ENCODE measurements at regions not wholly inside any gene's neighbourhood (a gene's known extent, or its start where the extent isn't known, plus 50 kb on each side); places are given as distances from the start of the nearest gene placed in this dataset.
A peak's percentile ranks its signal among the peaks of the same experiment; 100 is the strongest.

DNA sequence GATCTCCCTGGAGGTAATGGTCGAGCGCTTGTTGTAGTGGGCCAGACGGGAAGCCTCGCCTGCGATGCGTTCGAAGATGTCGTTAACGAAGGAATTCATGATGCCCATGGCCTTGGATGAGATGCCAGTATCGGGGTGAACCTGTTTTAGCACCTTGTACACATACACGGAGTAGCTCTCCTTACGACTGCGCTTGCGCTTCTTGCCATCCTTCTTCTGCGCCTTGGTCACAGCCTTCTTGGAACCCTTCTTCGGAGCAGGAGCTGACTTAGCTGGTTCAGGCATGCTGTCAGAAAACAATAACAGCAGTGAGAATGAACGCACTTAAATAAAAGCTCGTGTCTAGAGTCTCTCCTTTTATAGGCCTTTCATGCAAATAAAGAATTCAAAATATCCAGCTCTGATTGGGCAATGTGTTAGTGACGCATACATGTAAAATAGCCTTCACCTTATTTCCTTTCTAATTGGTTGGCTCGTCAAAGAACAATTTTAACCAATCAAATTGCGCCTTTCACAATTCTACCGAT lies 129.2 kb downstream of the HFE start:
- peak; percentile 91 to 99 for DNase-seq

DNA sequence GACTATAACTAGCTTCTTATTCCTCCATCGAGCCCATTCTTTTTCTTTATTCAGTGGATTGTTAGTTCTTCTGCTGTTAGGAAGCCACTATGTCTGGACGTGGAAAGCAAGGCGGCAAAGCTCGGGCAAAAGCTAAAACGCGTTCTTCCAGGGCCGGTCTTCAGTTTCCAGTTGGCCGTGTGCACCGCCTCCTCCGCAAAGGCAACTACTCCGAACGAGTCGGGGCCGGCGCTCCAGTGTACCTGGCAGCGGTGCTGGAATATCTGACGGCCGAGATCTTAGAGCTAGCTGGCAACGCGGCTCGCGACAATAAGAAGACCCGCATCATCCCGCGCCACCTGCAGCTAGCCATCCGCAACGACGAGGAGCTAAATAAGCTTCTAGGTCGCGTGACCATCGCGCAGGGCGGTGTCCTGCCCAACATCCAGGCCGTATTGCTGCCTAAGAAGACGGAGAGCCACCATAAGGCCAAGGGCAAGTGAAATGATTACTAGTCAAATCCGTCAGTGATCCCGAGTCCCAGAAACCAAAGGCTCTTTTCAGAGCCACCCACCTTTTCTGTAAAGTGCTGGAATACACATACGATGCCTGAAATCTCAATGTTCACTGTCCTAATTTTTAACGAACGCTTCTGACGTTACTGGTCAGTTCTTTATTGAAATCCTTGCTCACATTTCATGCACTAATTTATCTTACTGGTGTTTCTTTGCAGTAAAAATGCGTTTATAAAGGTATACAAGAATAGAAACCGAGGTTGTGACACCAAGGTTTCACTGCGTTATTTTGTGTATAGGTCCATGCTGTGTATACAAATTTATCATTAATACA lies 129.9 kb downstream of the HFE start:
- peak; percentile 85 to 88 for DNase-seq

DNA sequence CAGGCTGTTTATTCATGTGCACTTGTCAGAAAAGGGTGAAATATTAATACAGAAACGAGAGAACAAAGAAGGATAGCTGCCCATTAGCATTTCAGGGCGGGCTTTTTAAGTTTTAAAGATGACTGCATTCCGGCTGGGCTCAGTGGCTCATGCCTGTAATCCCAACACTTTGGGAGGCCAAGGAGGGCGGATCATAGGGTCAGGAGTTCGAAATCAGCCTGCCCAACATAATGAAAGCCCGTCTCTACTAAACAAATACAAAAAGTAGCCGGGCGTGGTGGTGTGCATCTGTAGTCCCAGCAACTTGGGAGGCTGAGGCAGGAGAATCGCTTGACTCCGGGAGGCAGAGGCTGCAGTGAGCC lies 130.5 kb downstream of the HFE start:
- no peak for DNase-seq

DNA sequence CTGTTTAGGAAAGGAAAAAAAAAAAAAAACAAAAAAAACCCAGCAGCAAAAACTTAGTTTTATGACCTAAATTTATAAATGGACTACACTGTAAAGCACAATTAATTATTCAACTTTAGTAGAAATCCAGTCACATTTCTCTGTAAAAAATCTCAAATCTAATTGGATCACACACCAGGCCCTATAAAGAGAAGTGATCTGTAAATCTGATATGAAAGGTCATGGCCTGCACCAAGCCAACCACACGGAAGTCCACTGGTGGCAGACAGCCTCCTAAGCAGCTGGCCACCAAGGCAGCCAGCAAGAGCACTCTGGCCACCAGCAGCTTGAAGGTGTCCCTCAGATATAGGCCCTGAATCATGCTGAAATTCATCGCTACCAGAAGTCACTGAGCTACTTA lies 131.6 kb downstream of the HFE start:
- DNase-seq: no peak

DNA sequence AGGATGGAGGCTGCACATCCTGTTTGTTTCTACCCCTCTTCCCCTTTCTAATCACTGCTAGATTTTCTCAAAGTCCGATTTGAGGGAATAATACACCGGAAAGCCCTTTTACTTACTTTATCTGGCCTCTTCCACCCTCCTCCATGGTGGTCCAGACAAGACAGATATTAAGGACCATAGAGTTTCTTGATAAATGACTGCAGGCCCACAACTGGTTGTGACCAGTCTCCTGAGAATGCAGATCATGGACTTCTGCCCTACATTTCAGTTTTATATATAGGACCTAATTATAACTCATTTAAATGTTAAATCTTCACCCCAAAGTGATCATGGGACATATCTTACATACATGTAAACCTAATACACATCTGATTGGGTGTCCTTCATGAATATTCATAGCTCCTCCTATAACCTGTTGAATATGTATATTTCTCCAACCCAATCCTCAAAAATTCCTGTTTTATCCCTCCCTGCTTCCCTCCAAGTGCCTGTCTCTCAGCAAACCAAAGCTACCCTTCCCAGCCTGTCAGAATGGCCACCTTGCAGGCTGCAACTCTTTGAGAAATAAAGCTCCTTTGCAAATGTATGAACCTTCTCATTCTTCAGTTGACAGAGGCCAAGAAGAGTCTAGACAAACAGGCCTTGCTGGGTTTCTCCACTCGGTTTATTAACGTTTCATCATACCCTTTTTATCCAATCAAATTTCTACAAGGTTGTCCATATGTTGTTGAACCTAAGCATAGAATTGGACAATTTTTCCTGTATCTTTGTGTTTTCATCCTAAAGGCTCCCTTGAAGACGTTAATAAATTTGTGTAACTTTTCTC lies 133.1 kb downstream of the HFE start:
- DNase-seq: no peak

DNA sequence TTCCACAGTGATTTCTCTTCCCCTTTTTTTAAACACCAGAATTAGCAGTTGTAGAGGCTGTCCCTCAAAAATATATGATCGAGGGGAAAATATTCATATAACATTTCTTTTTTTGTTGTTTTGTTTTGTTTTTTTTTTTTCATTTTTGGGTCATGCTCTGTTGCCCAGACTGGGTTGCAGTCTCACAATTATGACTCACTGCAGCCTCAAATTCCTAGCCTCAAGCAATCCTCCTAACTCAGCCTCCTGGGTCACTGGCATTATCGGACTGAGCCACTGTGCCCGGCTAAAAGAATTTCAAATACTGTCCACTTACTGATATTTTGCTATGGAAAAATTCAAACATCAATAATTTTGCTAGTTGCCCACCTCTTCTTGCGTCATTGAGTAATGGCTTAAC lies 134.0 kb downstream of the HFE start:
- DNase-seq: no peak

DNA sequence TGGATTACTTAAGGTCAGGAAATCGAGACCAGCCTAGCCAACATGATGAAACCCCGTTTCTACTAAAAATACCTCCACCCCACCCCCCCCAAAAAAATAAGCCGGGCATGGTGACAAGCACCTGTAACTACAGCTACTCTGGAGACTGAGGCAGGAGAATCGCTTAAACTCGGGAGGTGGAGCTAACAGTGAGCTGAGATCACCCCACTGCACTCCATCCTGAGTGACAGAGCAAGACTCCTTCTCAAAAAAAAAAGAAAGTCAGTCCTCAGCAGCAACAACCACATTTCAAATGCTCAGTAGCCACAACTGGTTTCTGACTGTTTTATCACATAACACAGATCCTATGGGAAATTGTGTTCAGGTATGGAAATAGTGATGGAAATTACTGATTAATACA lies 135.3 kb downstream of the HFE start:
- DNase-seq: no peak

DNA sequence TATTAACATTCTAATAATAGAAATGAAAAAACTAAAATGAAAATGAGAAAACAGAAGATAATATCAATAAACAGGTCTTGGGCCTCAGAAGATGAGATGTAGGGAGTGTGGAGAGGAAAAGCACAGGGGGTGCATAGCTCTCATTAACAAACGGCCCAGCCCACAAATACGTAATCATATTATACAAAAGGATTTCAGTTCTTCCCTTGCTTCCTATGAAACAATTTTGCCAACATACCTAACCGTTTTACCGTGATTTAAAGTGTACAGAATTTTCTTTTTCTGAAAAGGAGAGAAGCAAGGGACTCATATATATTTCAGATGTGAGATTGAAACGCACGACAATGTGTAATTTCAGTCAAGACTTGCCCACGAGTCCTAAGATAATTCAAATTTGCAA lies 136.0 kb downstream of the HFE start:
- DNase-seq: no peak

DNA sequence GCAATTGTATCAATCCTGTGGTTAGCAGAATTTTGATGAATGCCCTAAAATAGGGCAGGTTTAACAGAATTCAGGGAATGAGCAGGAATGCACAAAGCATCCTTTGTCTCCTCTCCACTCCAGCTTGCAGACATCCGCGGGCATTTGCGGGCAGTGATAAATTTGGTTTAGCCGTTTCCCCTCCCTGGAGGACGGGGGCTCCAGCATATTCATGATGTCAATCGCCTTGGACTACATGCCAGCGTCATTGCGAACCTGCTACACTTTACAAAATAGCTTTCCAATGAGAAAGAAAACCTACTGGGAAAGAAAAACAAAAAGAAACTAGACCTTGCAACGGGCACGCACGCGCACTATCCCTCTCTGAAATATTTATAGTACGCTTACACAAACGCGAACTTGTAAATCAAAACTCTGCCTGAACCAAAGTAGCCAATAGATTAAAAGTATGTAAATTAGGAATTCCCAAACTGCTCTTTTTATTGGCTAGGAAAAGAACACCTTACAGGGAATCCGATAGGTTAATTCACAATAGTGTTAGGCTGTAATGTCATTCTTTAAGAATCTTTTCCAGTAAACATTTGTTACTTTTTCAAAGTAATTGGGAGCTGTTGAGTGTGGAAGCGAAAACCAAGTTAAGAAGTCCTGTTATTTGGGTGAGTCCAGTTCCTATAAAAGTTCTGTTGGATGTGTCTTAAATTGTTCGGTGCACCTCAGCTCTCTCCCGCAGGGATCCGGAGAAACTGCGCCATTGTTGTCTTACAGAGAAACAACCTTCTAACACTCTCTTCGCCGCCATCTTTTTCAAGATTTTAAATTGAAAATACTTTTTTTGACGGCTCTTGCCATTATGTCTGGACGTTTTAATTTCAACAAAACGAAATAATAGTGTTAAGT lies 136.7 kb downstream of the HFE start:
- DNase-seq: peak; percentile 83 to 96

DNA sequence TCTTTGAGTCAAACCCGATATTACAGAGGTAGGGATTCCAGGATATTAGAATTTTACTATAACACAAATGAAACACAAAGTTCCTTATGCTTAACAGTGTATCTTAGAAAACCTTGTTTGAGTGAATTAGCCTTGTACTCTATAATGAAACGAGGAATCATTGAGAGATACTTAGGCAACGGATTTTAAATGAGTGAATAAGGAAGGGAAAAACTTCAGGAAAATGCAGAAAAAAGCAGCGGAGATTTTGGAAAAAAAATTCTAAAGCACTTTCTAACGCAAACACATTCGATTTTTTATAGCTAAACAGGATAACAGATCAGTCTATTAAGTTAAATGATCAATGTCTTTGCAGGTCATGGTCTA lies 137.3 kb downstream of the HFE start:
- no peak for DNase-seq

DNA sequence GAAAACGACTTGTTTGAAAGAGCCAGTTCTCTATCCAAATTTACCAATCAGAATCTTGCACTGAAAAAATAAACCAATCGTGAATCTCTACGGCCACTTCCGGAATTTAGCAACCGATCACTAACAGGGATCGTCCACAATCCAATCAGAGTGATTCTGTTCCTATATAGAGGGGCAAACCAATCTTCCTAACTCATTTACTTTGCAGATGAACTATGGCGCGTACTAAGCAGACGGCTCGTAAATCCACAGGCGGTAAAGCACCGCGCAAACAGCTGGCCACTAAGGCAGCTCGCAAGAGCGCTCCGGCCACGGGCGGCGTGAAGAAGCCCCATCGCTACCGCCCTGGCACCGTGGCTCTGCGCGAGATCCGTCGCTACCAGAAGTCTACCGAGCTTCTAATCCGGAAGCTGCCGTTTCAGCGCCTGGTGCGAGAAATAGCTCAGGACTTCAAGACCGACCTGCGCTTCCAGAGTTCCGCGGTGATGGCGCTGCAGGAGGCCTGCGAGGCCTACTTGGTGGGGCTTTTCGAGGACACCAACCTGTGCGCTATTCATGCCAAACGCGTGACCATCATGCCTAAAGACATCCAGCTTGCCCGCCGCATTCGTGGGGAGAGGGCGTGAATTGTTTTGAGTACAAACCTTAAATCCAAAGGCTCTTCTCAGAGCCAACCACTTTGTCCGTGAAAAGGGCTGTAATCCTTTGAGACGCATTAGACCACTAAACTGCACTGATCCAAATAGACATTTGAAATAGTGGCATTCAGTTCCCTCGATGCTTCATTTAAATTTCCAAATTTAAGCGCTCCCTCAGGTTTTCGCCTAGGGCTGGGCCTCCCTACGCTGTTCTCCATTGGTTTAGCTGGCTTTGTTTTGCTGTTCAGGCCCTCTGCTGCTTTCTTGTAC lies 138.0 kb downstream of the HFE start:
- peak; percentile 23 to 46 for DNase-seq

DNA sequence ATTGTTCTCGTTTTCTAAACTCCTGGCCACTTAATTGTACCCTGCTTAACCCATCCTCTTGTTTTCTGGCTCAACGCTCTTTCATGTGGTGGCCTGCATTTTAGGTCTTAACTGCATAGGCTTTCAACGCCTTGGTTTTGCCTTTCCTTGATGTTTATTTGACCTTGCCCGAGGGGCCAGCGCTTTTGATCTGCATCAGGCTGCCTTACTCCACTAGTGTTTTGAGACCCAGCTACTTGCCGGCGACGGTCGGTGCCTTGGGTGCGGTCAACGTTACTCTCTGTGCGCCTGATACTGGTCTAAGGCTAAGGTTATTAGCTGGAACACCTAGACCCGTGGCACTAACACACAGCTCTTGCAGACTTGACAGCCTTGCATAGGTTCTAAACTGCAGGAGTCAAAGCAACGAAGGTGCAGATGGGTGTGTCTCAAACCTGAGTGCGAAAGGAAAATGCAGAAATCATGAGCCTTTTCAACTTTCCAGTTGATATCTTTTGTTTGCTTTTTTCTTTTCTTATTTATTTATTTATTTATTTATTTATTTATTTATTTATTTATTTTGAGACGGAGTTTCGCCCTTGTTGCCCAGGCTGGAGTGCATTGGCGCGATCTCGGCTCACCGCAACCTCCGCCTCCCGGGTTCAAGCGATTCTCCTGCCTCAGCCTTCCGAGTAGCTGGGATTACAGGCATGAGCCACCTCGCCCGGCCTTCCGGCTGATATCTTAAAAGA lies 138.8 kb downstream of the HFE start:
- DNase-seq: no peak

DNA sequence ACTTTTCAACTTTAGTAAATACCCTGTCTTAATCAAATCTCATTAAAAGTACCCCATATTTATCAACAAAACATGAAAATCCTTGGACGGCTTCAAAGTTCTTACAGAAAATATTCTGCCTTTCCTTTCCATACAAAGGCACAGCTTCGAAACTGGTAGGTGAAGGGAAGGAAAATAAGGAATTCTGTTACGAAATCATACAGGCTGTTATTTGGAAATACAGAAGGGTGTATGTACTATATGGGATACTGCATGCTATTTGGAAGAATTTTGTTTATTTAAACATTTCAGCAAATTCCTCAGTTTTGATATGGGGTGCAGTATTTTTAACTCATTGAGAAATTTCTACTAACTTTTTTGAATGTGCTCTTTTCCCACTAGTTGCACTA lies 138.4 kb upstream of the BTN3A2 start:
- no peak for DNase-seq

DNA sequence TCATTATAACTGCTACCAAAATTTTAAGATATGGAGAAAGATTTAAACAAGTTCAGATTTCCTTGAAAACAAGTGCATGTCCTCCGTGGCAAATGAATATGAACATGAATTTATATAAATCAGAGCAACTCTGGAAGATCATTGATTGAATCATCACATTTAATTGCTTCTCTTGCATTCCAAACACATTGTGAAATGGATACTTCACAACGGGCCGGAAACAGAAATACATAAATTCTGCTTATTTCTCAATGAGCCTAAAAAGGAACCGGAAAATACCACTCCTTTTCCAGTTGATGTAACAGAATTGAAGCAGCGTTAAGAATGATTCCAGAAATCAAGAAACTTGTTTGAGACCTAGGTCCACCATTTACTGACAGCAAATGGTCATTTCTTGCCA lies 134.6 kb upstream of the BTN3A2 start:
- DNase-seq: peak; percentile 57 to 85

DNA sequence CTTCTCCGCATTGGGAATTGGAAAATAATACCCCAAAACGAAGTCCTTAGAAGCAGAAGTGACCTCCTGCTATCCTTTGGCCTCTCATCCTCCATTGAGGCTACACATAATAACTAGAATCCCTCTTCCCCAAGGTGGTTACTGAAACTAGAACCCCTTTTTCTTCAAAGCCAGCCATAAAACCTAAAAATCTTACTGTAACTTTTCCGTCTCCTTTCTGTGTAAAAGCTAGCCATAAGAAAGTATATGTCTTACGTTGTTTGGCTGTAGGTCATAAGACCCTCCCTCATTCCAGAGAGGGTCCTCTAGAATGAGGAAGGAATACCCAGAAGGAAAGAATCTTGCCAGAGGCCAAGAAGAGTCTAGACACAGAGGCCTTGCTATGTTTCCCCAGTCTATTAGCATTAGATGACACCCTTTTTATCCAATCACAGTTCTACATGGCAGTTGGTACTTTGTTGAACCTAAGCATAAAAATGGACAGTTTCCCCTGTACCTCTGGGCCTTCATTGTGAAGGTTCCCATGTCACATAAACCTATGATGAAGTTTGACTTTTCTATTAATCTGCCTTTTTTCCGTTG lies 133.9 kb upstream of the BTN3A2 start:
- DNase-seq: no peak

DNA sequence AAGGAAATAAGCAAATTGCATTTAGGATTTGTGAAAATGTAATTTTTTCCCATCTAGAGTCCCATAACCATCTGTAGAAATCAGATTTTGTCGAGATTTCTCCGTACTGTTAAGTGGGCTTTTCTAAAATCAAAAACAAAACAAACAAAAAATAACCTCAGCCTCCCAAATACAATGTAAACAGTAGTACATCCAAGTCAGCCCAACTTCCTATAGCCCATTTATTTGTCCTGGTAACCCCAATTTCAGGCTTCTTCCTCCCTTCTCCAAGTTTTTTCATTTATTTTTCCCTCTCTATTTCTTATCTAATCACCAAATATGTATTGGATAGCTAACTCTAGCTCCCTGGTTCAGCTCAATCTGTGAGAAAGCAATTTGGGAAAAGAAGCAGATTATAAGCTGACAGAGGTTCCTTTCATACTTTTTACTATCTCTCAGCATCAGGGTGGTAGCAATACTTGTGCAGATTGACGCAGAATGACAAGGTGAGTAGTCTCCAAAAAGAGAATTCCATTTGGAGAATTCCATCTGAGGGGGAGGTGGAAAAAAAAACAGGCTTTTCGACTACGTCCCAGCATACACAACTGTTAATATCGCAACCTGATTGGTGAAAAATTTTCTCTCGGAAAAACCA lies 132.6 kb upstream of the BTN3A2 start:
- DNase-seq: no peak

DNA sequence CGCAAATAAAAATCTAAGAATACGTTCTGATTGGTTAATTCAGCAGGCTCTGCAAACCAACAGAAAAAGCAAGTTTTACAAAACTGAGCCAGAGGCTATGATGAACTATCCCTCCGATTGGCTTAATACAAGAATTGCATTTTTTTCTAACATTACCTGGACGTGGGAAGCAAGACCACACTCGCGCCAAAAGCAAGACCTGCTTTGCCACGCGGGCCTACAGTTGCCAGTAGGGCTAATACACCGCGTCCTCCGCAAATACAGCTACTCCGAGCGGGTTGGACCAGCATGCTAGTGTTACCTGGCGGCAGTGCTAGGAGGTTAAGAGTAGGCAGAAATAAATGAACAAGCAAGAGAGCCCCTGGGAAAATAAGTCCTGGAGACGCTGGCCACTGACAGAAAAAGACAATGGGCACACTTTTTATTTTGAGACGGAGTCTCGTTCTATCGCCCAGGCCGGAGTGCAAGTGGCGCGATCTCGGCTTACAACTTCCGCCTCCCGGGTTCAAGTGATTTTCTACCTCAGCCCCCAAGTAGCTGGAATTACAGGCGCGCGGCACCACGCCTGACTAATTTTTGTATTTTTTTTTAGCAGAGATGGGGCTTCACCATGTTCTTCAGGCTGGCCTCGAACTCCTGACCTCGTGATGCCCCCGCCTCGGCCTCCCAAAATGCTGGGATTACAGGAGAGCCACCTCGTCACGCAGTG lies 131.9 kb upstream of the BTN3A2 start:
- no peak for DNase-seq

DNA sequence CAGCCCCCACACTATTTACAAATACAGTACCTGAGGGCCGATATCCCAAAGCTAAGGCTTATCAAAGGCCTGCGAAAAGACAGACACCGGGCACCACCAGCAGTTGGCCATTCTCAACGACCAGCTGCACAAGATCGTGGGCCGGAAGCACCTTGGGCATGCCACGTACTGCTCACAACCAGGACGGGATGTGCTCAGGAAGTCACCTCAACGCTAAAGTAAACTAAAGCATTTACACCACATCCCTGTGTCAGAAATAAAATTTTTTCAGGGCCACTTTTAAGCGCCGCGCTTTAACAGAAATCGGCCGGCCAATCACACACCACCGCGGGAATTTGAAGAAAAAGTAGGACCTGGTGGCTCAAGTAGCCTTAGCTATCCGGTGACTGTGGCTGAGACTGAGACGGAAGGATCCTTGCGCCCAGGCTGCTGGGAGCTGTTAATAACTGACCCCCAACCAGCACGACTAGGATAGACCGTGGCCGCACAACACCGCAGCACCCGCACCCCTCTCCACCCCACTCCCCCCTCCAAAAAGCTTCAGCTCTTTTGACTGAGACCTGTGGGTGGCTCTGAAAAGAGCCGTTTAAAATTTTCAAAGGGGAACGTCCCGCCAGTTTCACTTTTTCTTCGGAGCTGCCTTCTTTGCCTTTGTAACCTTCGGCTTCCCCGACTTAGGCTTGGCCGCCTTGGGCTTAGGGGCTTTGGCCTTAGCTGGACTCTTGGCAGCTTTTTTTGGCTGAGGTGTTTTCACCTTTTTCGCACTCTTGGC lies 131.2 kb upstream of the BTN3A2 start:
- DNase-seq: peak; percentile 63 to 74
